Kidney glomerular epithelial cell (primary cell): ENCODE measurements at regions not wholly inside any gene's neighbourhood (a gene's known extent, or its start where the extent isn't known, plus 50 kb on each side); places are given as distances from the start of the nearest gene placed in this dataset.
"Not testable (repeated sequence)": the region's sequence is repeated elsewhere in the genome, so short reads cannot be mapped to it uniquely, and the experiment has no call there.

ENCODE experiments used
- DNase-seq: peaks from one replicate; lab custom pipeline; 2025; lab: John Stamatoyannopoulos, UW

GRCh38 chr10:33101392-33101787 lies 143.4 kb upstream of the ITGB1 start:
- no peak for DNase-seq

DNA sequence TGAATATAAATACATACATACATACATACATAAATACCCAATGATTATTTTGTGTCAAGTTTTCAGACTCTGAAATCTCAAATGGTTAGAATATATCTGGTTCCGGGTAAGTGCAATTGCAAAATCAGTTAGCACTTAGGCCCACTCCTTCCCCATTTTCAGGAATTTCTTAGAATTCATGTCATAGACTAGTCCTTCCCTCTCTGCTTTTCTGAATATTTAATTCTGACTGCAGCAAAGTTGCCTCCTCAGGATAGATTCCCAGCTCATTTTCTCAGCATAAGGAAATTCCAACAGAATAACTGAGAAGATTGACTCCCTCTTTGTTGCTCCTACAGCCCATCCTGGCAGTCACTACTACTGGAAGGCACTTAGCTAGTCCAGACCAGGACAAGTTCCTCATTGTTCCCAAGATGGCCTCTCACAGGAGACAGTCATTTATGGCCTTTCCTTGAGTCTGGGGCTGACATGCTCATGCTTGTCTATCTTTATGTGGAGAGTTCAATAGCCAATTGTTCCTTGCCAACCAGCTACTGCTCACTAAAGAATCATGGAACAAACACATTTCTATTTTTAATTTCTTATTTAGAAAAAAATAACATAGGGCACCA lies 142.9 kb upstream of the ITGB1 start:
- DNase-seq: no peak

GRCh38 chr10:33099748-33100147 lies 141.7 kb upstream of the ITGB1 start:
- no peak for DNase-seq

DNA sequence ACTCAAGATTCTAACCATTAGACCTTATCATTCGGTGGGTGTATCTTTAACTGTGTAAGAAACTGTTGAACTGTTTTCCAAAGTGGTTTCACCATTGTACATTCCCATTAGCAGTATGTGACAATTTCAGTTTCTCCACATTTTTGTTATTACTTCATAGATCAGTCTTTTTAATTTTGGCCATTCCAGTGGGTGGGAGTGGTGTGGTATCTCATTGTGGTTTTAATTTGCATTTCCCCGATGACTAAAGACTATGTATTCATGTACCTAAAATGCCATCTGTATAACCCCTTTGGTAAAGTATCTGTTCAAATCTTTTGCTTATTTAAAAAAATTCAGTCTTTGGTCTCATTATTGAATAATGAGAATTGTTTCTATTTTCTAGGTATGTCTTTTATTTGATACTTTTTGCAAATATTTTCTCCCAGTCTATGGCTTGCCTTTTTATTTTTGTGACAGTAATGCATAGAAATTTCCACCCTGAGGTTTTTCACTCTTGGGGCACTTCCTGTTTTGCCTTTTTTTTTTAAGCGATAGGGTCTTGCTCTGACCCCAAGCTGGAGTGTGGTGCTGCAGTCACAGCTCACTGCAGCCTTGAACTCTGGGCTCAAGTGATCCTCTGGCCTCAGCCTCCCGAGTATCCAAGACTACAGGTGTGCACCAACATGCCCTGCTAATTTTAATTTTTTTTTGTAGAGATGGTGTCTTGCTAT lies 141.1 kb upstream of the ITGB1 start:
- DNase-seq: no peak

GRCh38 chr10:33095867-33096815 lies 138.1 kb upstream of the ITGB1 start:
- DNase-seq: no peak

DNA sequence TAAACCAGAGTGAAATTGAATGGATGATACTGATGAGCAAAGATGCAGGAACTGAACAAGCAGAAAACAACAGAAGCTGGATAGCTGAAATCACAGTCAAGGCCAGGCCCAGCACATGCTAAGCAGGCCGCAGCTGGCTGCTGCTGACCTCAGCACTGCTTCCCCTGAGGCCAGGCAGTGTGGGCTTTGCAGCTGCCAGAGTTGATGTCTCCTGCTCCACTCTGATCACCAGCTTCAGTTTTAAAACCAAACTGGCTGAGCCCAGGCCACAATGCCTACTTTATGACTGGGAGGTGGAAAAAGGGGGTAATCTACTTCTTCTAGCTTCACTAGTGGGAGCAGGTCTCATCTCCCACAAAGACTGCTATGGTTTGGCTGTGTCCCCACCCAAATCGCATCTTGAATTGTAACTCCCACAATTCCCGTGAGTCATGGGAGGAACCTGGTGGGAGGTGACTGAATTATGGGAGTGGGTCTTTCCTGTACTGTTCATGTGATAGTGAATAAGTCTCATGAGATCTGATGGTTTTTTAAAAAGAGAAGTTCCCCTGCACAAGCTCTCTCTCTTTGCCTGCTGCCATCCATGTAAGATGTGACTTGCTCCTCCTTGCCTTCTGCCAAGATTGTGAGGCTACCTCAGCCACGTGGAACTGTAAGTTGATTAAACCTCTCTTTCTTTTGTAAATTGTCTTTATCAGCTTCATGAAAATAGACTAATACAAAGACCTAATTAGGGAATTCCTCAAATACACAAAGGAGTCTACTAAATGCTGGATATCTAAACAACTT lies 136.4 kb upstream of the ITGB1 start:
- DNase-seq: no peak

DNA sequence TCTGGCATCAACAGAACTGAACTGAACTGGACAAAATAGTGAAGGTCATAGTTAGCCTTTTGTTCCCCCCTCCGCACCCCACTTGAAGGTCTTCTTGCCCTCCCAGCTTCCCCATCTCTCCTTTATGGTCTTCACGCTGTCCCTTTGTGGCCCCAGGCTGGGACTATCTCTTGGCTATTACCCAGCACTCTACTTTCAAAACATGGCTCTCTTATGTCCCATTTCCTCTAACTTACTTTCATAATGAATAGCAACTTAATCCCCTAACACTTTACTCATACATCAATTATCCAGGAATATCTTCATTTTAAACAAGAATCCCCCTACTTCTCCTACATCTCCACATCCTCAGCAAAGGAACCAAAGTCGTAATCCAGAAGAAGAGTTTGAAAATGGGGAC lies 135.3 kb upstream of the ITGB1 start:
- no peak for DNase-seq

GRCh38 chr10:33092596-33092995 lies 134.6 kb upstream of the ITGB1 start:
- no peak for DNase-seq

GRCh38 chr10:33091201-33091600 lies 133.2 kb upstream of the ITGB1 start:
- DNase-seq: no peak

GRCh38 chr10:33088990-33089389 lies 131.0 kb upstream of the ITGB1 start:
- DNase-seq: no peak

DNA sequence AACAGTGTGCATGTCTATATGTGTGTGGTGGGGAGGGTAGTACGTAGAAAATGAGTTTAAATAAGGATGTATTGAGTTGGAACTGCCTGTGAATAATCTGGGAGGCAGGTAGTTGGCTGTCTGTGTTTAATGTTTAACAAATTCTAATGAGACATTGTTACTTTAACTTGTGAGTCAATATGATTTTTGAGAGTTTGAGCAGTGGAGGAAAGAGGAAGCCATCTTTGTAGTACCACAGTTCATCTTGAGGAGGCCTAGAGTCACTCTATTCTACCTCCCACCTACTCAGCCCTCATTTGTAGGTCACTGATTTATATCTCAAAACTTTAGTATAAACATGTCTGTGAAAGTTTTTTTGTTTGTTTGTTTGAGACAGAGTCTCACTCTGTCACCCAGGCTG lies 129.9 kb upstream of the ITGB1 start:
- peak; percentile 14 for DNase-seq

DNA sequence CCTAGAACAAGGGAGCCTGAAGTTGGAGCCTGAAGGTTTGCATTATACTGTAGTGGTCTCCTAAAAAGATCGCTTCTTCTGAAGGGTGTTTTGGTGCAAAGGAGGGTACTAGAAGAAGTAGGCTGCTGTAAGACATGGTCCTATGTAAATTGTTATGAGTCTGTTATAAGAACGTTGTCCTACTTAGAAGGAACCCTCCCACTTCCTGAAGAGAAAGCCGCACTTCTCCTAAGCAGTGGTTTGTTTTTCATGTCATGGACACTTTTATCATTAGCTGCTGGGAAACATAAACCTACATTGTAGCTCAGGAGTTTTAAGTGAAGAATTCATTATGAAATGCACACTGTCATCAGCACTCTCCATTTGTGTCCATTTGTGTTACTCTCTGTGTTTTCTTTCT lies 129.1 kb upstream of the ITGB1 start:
- DNase-seq: no peak

- no peak for DNase-seq
These were observed 128.1 kb upstream of the ITGB1 start for GRCh38 chr10:33086100-33086499.

- no peak for DNase-seq
These were observed 127.3 kb upstream of the ITGB1 start for GRCh38 chr10:33085313-33085833.

DNA sequence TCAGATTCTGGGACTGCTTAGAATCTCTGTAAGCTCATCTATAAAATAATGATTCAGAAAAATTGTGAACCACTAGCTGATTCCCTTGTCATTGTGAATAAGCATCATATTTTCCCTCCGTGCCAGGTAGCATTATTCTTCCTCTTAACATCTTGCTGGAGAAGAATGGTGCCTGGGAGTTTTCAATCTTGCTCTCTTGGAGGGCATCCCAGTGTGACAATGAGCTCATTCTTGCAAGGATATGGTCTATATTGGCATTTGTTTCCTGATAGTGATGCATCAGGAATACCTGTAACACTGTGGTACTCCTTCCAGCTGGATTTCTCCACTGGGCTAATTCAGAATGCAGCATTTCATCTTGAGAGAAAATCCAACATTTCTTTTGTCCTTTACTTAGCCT lies 126.4 kb upstream of the ITGB1 start:
- DNase-seq: no peak

GRCh38 chr10:33082373-33082895 lies 124.4 kb upstream of the ITGB1 start:
- DNase-seq: no peak

- not testable (repeated sequence) for DNase-seq
These were observed 122.4 kb upstream of the ITGB1 start for GRCh38 chr10:33080467-33080866.

- DNase-seq: no peak
These were observed 116.4 kb upstream of the ITGB1 start for GRCh38 chr10:33074443-33074842.

GRCh38 chr10:33073641-33074415 lies 115.8 kb upstream of the ITGB1 start:
- no peak for DNase-seq

GRCh38 chr10:33071857-33072256 lies 113.8 kb upstream of the ITGB1 start:
- no peak for DNase-seq

GRCh38 chr10:33070101-33070500 lies 112.1 kb upstream of the ITGB1 start:
- DNase-seq: no peak
